ENCODE measurements at regions not wholly inside any gene's neighbourhood (a gene's known extent, or its start where the extent isn't known, plus 50 kb on each side); places are given as distances from the start of the nearest gene placed in this dataset.
"Not testable (repeated sequence)": the region's sequence is repeated elsewhere in the genome, so short reads cannot be mapped to it uniquely, and the experiment has no call there.

GRCh38 chr13:39893808-39894207, 238.3 kb downstream of the COG6 start:
- no peak for DNase-seq (ENCODE audit: low read depth in 2 of 2)

- DNase-seq (ENCODE audit: low read depth in 2 of 2) = no peak
Observed at GRCh38 chr13:39894586-39894985, 239.1 kb downstream of the COG6 start.

- DNase-seq (ENCODE audit: low read depth in 2 of 2) = peak; percentile 64 to 65
Observed at GRCh38 chr13:39895254-39895653, 239.8 kb downstream of the COG6 start.

GRCh38 chr13:39897636-39898035, 242.2 kb downstream of the COG6 start:
- DNase-seq (ENCODE audit: low read depth in 2 of 2) = no peak

GRCh38 chr13:39900106-39900750, 244.8 kb downstream of the COG6 start:
- DNase-seq (ENCODE audit: low read depth in 2 of 2) = no peak

GRCh38 chr13:39904959-39905358, 249.5 kb downstream of the COG6 start:
- DNase-seq (ENCODE audit: low read depth in 2 of 2) = no peak

GRCh38 chr13:39909634-39910033, 254.2 kb downstream of the COG6 start:
- no peak for DNase-seq (ENCODE audit: low read depth in 2 of 2)

GRCh38 chr13:39910041-39910440, 254.6 kb downstream of the COG6 start:
- no peak for DNase-seq (ENCODE audit: low read depth in 2 of 2)

GRCh38 chr13:39910833-39911232, 255.4 kb downstream of the COG6 start:
- DNase-seq (ENCODE audit: low read depth in 2 of 2) = peak; percentile 13 to 21

GRCh38 chr13:39913339-39913738, 257.9 kb downstream of the COG6 start:
- DNase-seq (ENCODE audit: low read depth in 2 of 2) = no peak

- no peak for DNase-seq (ENCODE audit: low read depth in 2 of 2)
Observed at GRCh38 chr13:39913928-39914327, 258.5 kb downstream of the COG6 start.

- DNase-seq (ENCODE audit: low read depth in 2 of 2) = no peak
Observed at GRCh38 chr13:39915418-39915817, 260.0 kb downstream of the COG6 start.

- DNase-seq (ENCODE audit: low read depth in 2 of 2) = no peak
Observed at GRCh38 chr13:39916330-39916729, 260.9 kb downstream of the COG6 start.

GRCh38 chr13:39918620-39919236, 263.3 kb downstream of the COG6 start:
- DNase-seq (ENCODE audit: low read depth in 2 of 2) = no peak

- DNase-seq (ENCODE audit: low read depth in 2 of 2) = no peak
Observed at GRCh38 chr13:39920613-39921012, 265.2 kb downstream of the COG6 start.

GRCh38 chr13:39926345-39926744, 270.9 kb downstream of the COG6 start:
- no peak for DNase-seq (ENCODE audit: low read depth in 2 of 2)

- DNase-seq (ENCODE audit: low read depth in 2 of 2) = no peak
Observed at GRCh38 chr13:39928261-39928660, 272.8 kb downstream of the COG6 start.

- no peak for DNase-seq (ENCODE audit: low read depth in 2 of 2)
Observed at GRCh38 chr13:39929583-39929982, 274.1 kb downstream of the COG6 start.

- DNase-seq (ENCODE audit: low read depth in 2 of 2) = no peak
Observed at GRCh38 chr13:39930060-39930459, 274.6 kb downstream of the COG6 start.

GRCh38 chr13:39930544-39931444, 275.3 kb downstream of the COG6 start:
- no peak for DNase-seq (ENCODE audit: low read depth in 2 of 2)

GRCh38 chr13:39931505-39931904, 276.0 kb downstream of the COG6 start:
- DNase-seq (ENCODE audit: low read depth in 2 of 2) = no peak

- DNase-seq (ENCODE audit: low read depth in 2 of 2) = not testable (repeated sequence)
Observed at GRCh38 chr13:39932514-39932913, 277.1 kb downstream of the COG6 start.

GRCh38 chr13:39935155-39935554, 279.7 kb downstream of the COG6 start:
- DNase-seq (ENCODE audit: low read depth in 2 of 2) = no peak

All from fibroblast of skin of left biceps (primary cell).